ENCODE measurements at regions not wholly inside any gene's neighbourhood (a gene's known extent, or its start where the extent isn't known, plus 50 kb on each side); places are given as distances from the start of the nearest gene placed in this dataset.
"Not testable (repeated sequence)": the region's sequence is repeated elsewhere in the genome, so short reads cannot be mapped to it uniquely, and the experiment has no call there.

GRCh38 chr7:51540906-51541305 lies 224.3 kb upstream of the COBL start:
- TF ChIP-seq EZH2 (IDR thresholded peaks at IDR 0.05); POLR2AphosphoS5 (IDR thresholded peaks at IDR 0.05; ENCODE audit: borderline replicate concordance, low read depth, low read length): not testable (repeated sequence)
